ENCODE measurements at regions not wholly inside any gene's neighbourhood (a gene's known extent, or its start where the extent isn't known, plus 50 kb on each side); places are given as distances from the start of the nearest gene placed in this dataset.

- Histone ChIP-seq H3K36me3 (ENCODE audit: control insufficient read depth in 4 of 4, insufficient read depth in 4 of 4, low read length in 4 of 4) (no peaks in the 10 kb centered on the region), H3K9ac (ENCODE audit: insufficient read depth in 1 of 2, low read length in 2 of 2) (no peak overlapping the region), H3K27ac (ENCODE audit: low read depth in 1 of 2, low read length in 1 of 2) (no peak overlapping the region), H3K4me3 (no peak overlapping the region), H3K27me3 (ENCODE audit: control insufficient read depth in 3 of 3, insufficient read depth in 3 of 3, low read length in 2 of 3) (no peaks in the 10 kb centered on the region), H3K9me3 (ENCODE audit: control insufficient read depth in 4 of 4, insufficient read depth in 3 of 4, low read length in 3 of 4) (no peaks in the 10 kb centered on the region), H3K4me1 (ENCODE audit: control insufficient read depth in 5 of 5, insufficient read depth in 5 of 5, low read length in 5 of 5) (no peaks in the 10 kb centered on the region)
- 81 to 91% methylated on average over 6 of the region's 6 CpGs for WGBS, 2 donors
- ATAC-seq (ENCODE audit: insufficient read depth, low FRiP score) (no peak), DNase-seq (no peak)
- no peak for TF ChIP-seq CTCF (IDR thresholded peaks at IDR 0.05; ENCODE audit: control extremely low read depth, extremely low read depth)
Measured at GRCh38 chr21:22395965-22396364, 1397.8 kb downstream of the NCAM2 start.

- Histone ChIP-seq H3K27ac (ENCODE audit: low read depth in 1 of 2, low read length in 1 of 2) (no peak overlapping the region), H3K9me3 (ENCODE audit: control insufficient read depth in 4 of 4, insufficient read depth in 3 of 4, low read length in 3 of 4) (no peaks in the 10 kb centered on the region), H3K36me3 (ENCODE audit: control insufficient read depth in 4 of 4, insufficient read depth in 4 of 4, low read length in 4 of 4) (no peaks in the 10 kb centered on the region), H3K4me3 (no peak overlapping the region), H3K9ac (ENCODE audit: insufficient read depth in 1 of 2, low read length in 2 of 2) (no peak overlapping the region), H3K4me1 (ENCODE audit: control insufficient read depth in 5 of 5, insufficient read depth in 5 of 5, low read length in 5 of 5) (no peaks in the 10 kb centered on the region), H3K27me3 (ENCODE audit: control insufficient read depth in 3 of 3, insufficient read depth in 3 of 3, low read length in 2 of 3) (no peaks in the 10 kb centered on the region)
- ATAC-seq (ENCODE audit: insufficient read depth, low FRiP score) (no peak), DNase-seq (no peak)
- TF ChIP-seq CTCF (IDR thresholded peaks at IDR 0.05; ENCODE audit: control extremely low read depth, extremely low read depth) = no peak
- 80 to 84% methylated on average over 1 of the region's 1 CpG for WGBS, 2 donors
Measured at GRCh38 chr21:22399681-22400514, 1401.7 kb downstream of the NCAM2 start.

- Histone ChIP-seq H3K4me1 (ENCODE audit: control insufficient read depth in 5 of 5, insufficient read depth in 5 of 5, low read length in 5 of 5) (no peaks in the 10 kb centered on the region), H3K9me3 (ENCODE audit: control insufficient read depth in 4 of 4, insufficient read depth in 3 of 4, low read length in 3 of 4) (no peaks in the 10 kb centered on the region), H3K36me3 (ENCODE audit: control insufficient read depth in 4 of 4, insufficient read depth in 4 of 4, low read length in 4 of 4) (no peaks in the 10 kb centered on the region), H3K27ac (ENCODE audit: low read depth in 1 of 2, low read length in 1 of 2) (no peak overlapping the region), H3K9ac (ENCODE audit: insufficient read depth in 1 of 2, low read length in 2 of 2) (no peak overlapping the region), H3K27me3 (ENCODE audit: control insufficient read depth in 3 of 3, insufficient read depth in 3 of 3, low read length in 2 of 3) (no peaks in the 10 kb centered on the region), H3K4me3 (no peak overlapping the region)
- DNase-seq = no peak
- no peak for TF ChIP-seq CTCF (IDR thresholded peaks at IDR 0.05; ENCODE audit: control extremely low read depth, extremely low read depth)
- ATAC-seq (ENCODE audit: insufficient read depth, low FRiP score) = no peak
- 54 to 80% methylated on average over 2 of the region's 2 CpGs for WGBS, 2 donors
Measured at GRCh38 chr21:22409571-22409970, 1411.4 kb downstream of the NCAM2 start.

Data from lung (tissue), 11 donors.